Activated CD4-positive, alpha-beta memory T cell treated with anti-CD3 and anti-CD28 coated beads for 36 hours (primary cell): ENCODE measurements at regions not wholly inside any gene's neighbourhood (a gene's known extent, or its start where the extent isn't known, plus 50 kb on each side); places are given as distances from the start of the nearest gene placed in this dataset.
"Not testable (repeated sequence)": the region's sequence is repeated elsewhere in the genome, so short reads cannot be mapped to it uniquely, and the experiment has no call there.

ENCODE experiments used
- CTCF ChIA-PET: fragments of 350-600 bp; sonication (Branson Sonifier 250); formaldehyde crosslinking; loops from one replicate; lab custom pipeline; 2021; ENCODE audit warnings: antibody characterized with exemption, inconsistent platforms; lab: Charles Lee
- POLR2A ChIA-PET: fragments of 350-600 bp; sonication (Branson Sonifier 250); formaldehyde crosslinking; loops from one replicate; lab custom pipeline; 2021; ENCODE audit warnings: antibody characterized with exemption; lab: Charles Lee
- DNase-seq: peaks from one replicate; pipeline ENCODE4 v3.0.0-alpha.2; 2020
- H3K27ac Mint-ChIP-seq: one replicate; pipeline ENCODE4 v1.8.0; 2021; ENCODE audit warnings: mixed read lengths
- H3K27me3 Mint-ChIP-seq: one replicate; pipeline ENCODE4 v1.8.0; 2021; ENCODE audit warnings: mixed read lengths
- H3K36me3 Mint-ChIP-seq: one replicate; pipeline ENCODE4 v1.8.0; 2021; ENCODE audit warnings: mixed read lengths
- H3K4me1 Mint-ChIP-seq: one replicate; pipeline ENCODE4 v1.8.0; 2021; ENCODE audit warnings: low read depth, mixed read lengths
- H3K4me3 Mint-ChIP-seq: one replicate; pipeline ENCODE4 v1.8.0; 2021; ENCODE audit warnings: mild to moderate bottlenecking, mixed read lengths
- H3K9me3 Mint-ChIP-seq: one replicate; pipeline ENCODE4 v1.8.0; 2021; ENCODE audit warnings: mixed read lengths
- intact Hi-C: fragments of 100-400 bp; cut with micrococcal nuclease; formaldehyde crosslinking; loops from one replicate; pipeline ENCODE4 v1.15.1; 2023

- CTCF ChIA-PET: no interaction called here
- Mint-ChIP-seq H3K9me3 (peaks cover 15% of the 10 kb centered on the region), H3K36me3 (no peaks in the 10 kb centered on the region), H3K27ac (no peak overlapping the region), H3K4me3 (no peak overlapping the region), H3K4me1 (no peaks in the 10 kb centered on the region), H3K27me3 (no peaks in the 10 kb centered on the region)
- intact Hi-C loops: no loop called here
- POLR2A ChIA-PET: no interaction called here
- DNase-seq: no peak
These were observed 63.1 kb upstream of the NDN start for GRCh38 chr15:23750179-23750578.

DNA sequence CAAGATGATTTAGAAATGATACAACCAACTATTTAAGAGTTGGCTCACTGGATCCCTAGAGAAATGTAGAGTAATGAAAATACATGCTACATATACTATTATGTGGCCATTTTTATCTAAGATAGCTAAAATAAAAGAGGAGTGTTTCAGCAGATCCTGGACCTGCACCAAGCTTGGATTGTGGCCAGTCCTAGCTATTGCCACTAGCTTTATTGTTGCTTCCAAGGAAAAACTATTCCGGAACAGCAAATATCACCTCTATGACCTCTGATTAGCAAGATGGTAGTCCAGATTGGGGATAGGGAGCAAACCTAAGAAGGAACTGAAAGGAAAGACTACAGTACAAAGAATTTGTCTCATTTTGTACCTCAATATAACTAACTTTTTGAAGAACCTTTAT lies 63.7 kb upstream of the NDN start:
- no peak overlapping the region for H3K27ac Mint-ChIP-seq
- no peak for DNase-seq
- H3K4me3 Mint-ChIP-seq: no peak overlapping the region
- peaks cover 17% of the 10 kb centered on the region for H3K9me3 Mint-ChIP-seq
- ChIA-PET CTCF (no interaction called here), POLR2A (no interaction called here)
- no peaks in the 10 kb centered on the region for H3K4me1 Mint-ChIP-seq
- no peaks in the 10 kb centered on the region for H3K27me3 Mint-ChIP-seq
- H3K36me3 Mint-ChIP-seq: no peaks in the 10 kb centered on the region
- intact Hi-C loops: no loop called here

GRCh38 chr15:23753248-23753647 lies 66.1 kb upstream of the NDN start:
- intact Hi-C loops: no loop called here
- no peaks in the 10 kb centered on the region for H3K36me3 Mint-ChIP-seq
- ChIA-PET POLR2A (no interaction called here), CTCF (no interaction called here)
- H3K4me1 Mint-ChIP-seq: no peaks in the 10 kb centered on the region
- no peak for DNase-seq
- no peak overlapping the region for H3K4me3 Mint-ChIP-seq
- H3K9me3 Mint-ChIP-seq: peaks cover 14% of the 10 kb centered on the region
- H3K27me3 Mint-ChIP-seq: no peaks in the 10 kb centered on the region
- H3K27ac Mint-ChIP-seq: no peak overlapping the region

- no peaks in the 10 kb centered on the region for H3K4me1 Mint-ChIP-seq
- no peak for DNase-seq
- ChIA-PET CTCF (no interaction called here), POLR2A (no interaction called here)
- intact Hi-C loops: no loop called here
- H3K4me3 Mint-ChIP-seq: no peak overlapping the region
- no peak overlapping the region for H3K27ac Mint-ChIP-seq
- no peaks in the 10 kb centered on the region for H3K27me3 Mint-ChIP-seq
- H3K36me3 Mint-ChIP-seq: no peaks in the 10 kb centered on the region
- H3K9me3 Mint-ChIP-seq: peaks cover 13% of the 10 kb centered on the region
These were observed 71.8 kb upstream of the NDN start for GRCh38 chr15:23758891-23759290.

DNA sequence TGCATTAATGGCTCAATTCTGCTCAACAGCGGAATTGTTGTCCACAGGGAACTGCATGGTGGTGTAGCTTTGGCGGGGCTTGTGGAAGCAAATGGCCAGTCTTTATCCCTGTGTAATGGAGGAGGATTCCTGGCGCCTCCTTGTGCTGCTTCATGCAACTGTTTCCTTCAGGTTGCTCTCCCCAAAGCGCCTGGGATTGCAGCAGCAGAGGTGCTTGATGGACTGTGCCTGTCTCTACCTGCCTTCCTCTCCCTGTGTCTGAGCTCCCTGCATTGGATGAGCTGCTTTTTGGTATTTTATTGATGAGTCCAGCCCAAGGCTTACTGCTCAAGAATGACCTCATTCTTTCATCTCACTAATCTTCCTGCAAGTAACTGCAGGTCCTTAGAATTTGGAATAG lies 72.9 kb upstream of the NDN start:
- intact Hi-C loops: no loop called here
- peaks cover 19% of the 10 kb centered on the region for H3K9me3 Mint-ChIP-seq
- POLR2A ChIA-PET: no interaction called here
- CTCF ChIA-PET: no interaction called here
- no peaks in the 10 kb centered on the region for H3K4me1 Mint-ChIP-seq
- no peaks in the 10 kb centered on the region for H3K27me3 Mint-ChIP-seq
- no peaks in the 10 kb centered on the region for H3K36me3 Mint-ChIP-seq
- no peak for DNase-seq
- H3K4me3 Mint-ChIP-seq: no peak overlapping the region
- no peak overlapping the region for H3K27ac Mint-ChIP-seq

DNA sequence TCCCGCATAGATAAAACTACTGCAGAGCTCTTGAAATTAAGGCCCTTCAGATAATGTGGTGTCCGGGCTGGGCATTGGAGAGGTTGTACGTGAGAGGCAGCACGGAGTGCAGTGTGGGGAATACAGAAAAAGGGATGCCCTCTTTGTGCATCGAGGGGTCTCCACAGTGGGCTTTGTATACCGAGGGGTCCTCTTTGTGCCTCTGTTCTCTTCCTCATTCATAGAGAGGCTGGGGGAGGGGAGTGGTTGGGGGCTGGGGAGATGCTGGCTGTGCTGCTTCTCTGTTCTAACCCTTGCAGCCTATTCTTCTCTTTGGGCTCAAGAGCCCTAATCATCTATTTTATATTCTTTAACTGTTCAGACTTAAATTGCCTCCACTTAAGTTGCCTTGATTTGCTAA lies 74.3 kb upstream of the NDN start:
- Mint-ChIP-seq H3K4me1 (no peaks in the 10 kb centered on the region), H3K36me3 (no peaks in the 10 kb centered on the region), H3K9me3 (peaks cover 25% of the 10 kb centered on the region), H3K4me3 (no peak overlapping the region), H3K27me3 (no peaks in the 10 kb centered on the region), H3K27ac (no peak overlapping the region)
- intact Hi-C loops: no loop called here
- no peak for DNase-seq
- POLR2A ChIA-PET: no interaction called here
- CTCF ChIA-PET: no interaction called here

GRCh38 chr15:23762026-23762425 lies 74.9 kb upstream of the NDN start:
- ChIA-PET CTCF (no interaction called here), POLR2A (no interaction called here)
- no peak overlapping the region for H3K27ac Mint-ChIP-seq
- H3K27me3 Mint-ChIP-seq: no peaks in the 10 kb centered on the region
- intact Hi-C loops: no loop called here
- H3K36me3 Mint-ChIP-seq: no peaks in the 10 kb centered on the region
- DNase-seq: no peak
- no peaks in the 10 kb centered on the region for H3K4me1 Mint-ChIP-seq
- no peak overlapping the region for H3K4me3 Mint-ChIP-seq
- peaks cover 27% of the 10 kb centered on the region for H3K9me3 Mint-ChIP-seq

GRCh38 chr15:23763021-23763420 lies 75.9 kb upstream of the NDN start:
- intact Hi-C loops: no loop called here
- Mint-ChIP-seq H3K27me3 (no peaks in the 10 kb centered on the region), H3K9me3 (peaks cover 25% of the 10 kb centered on the region), H3K27ac (no peak overlapping the region), H3K36me3 (no peaks in the 10 kb centered on the region), H3K4me3 (no peak overlapping the region), H3K4me1 (no peaks in the 10 kb centered on the region)
- CTCF ChIA-PET: no interaction called here
- no peak for DNase-seq
- POLR2A ChIA-PET: no interaction called here

DNA sequence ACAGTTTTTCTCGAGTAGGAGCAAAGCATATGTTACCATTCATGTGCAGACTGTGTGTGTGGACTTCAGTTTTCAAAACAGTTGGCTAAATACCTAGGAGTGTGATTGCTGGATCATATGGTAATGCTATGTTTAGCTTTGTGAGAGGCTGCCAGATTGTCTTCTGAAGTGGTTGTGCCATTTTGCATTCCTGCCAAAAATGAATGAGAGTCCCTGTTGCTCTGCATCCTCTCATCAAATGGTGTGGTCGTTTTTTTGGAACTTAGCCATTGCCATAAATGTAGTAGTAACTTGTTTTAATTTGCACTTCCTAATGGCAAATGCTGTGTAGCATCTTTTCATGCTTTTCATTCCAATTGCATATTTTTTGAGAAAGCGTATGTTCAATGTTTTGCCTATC lies 77.2 kb upstream of the NDN start:
- POLR2A ChIA-PET: no interaction called here
- no peak for DNase-seq
- no peaks in the 10 kb centered on the region for H3K4me1 Mint-ChIP-seq
- H3K36me3 Mint-ChIP-seq: no peaks in the 10 kb centered on the region
- CTCF ChIA-PET: no interaction called here
- no peak overlapping the region for H3K27ac Mint-ChIP-seq
- intact Hi-C loops: no loop called here
- H3K4me3 Mint-ChIP-seq: no peak overlapping the region
- H3K27me3 Mint-ChIP-seq: no peaks in the 10 kb centered on the region
- H3K9me3 Mint-ChIP-seq: peaks cover 28% of the 10 kb centered on the region

GRCh38 chr15:23764716-23765115 lies 77.6 kb upstream of the NDN start:
- intact Hi-C loops: no loop called here
- no peak for DNase-seq
- Mint-ChIP-seq H3K4me1 (no peaks in the 10 kb centered on the region), H3K9me3 (peaks cover 28% of the 10 kb centered on the region), H3K27ac (no peak overlapping the region), H3K36me3 (no peaks in the 10 kb centered on the region), H3K27me3 (no peaks in the 10 kb centered on the region), H3K4me3 (no peak overlapping the region)
- POLR2A ChIA-PET: no interaction called here
- CTCF ChIA-PET: no interaction called here

GRCh38 chr15:23766779-23767178 lies 79.7 kb upstream of the NDN start:
- peaks cover 33% of the 10 kb centered on the region for H3K9me3 Mint-ChIP-seq
- DNase-seq, H3K4me1 Mint-ChIP-seq, H3K36me3 Mint-ChIP-seq, H3K4me3 Mint-ChIP-seq, intact Hi-C loops, H3K27me3 Mint-ChIP-seq, H3K27ac Mint-ChIP-seq, POLR2A ChIA-PET, CTCF ChIA-PET: not testable (repeated sequence)

- Mint-ChIP-seq H3K4me3 (no peak overlapping the region), H3K27ac (no peak overlapping the region), H3K9me3 (peaks cover 21% of the 10 kb centered on the region), H3K27me3 (no peaks in the 10 kb centered on the region), H3K4me1 (no peaks in the 10 kb centered on the region), H3K36me3 (no peaks in the 10 kb centered on the region)
- intact Hi-C loops: no loop called here
- POLR2A ChIA-PET: no interaction called here
- DNase-seq: no peak
- CTCF ChIA-PET: no interaction called here
These were observed 86.0 kb upstream of the NDN start for GRCh38 chr15:23773093-23773492.

DNA sequence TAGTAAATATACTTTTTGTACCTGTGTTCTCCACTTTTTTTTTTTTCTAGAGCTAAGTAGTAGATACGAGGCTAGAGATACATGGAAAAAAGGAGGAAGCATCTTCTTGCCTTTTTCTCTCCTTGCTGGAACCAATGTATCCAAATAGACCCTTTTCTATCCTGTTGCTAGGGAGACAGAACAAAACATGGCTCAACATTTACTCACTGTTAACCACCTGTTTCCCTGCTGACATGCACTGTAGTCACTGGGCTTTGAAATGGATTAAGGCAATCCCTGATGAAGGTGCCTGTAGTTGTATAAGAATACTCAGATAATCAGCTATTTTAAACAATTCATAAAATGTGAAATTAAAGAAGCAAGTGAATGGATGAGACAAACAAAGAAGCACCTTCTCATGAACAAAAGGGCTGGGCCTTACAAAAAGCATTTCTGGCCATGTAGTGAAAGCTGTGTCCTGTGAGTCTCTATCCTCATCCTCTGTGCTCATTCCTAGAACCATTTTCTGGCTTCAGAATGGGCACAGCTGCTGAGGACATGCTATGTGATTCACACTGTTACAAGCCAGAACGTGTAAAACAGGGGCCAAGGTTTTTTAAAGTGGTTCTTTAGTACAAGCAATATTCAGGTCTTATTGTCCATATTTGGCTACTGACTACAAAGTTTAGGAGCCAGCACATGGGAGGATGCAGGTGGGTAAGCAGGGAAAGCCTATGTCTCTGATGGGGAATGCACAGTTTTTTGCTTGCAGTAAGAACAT lies 100.4 kb upstream of the NDN start:
- DNase-seq: no peak
- ChIA-PET POLR2A (no interaction called here), CTCF (no interaction called here)
- intact Hi-C loops: no loop called here
- H3K4me3 Mint-ChIP-seq: no peak overlapping the region
- peaks cover 2% of the 10 kb centered on the region for H3K9me3 Mint-ChIP-seq
- H3K36me3 Mint-ChIP-seq: no peaks in the 10 kb centered on the region
- H3K4me1 Mint-ChIP-seq: no peaks in the 10 kb centered on the region
- no peaks in the 10 kb centered on the region for H3K27me3 Mint-ChIP-seq
- no peak overlapping the region for H3K27ac Mint-ChIP-seq
